Left ventricle myocardium inferior (tissue), 1 donor: ENCODE measurements at regions not wholly inside any gene's neighbourhood (a gene's known extent, or its start where the extent isn't known, plus 50 kb on each side); places are given as distances from the start of the nearest gene placed in this dataset.

Experiments used
- DNase-seq: peaks from one replicate; pipeline ENCODE4 v3.0.0-alpha.2; 2020
- H3K27ac ChIP-seq: fragments of 200-600 bp; replicated peaks from 2 replicates; pipeline ENCODE4 v1.8.0; 2021
- H3K27me3 ChIP-seq: fragments of 200-600 bp; 2 replicates; pipeline ENCODE4 v1.8.0; 2021; ENCODE audit warnings: low read depth
- H3K36me3 ChIP-seq: fragments of 200-600 bp; 2 replicates; pipeline ENCODE4 v1.8.0; 2021
- H3K4me1 ChIP-seq: fragments of 200-600 bp; 2 replicates; pipeline ENCODE4 v1.8.0; 2021
- H3K4me3 ChIP-seq: fragments of 200-600 bp; 2 replicates; pipeline ENCODE4 v1.8.0; 2021; ENCODE audit warnings: mild to moderate bottlenecking, moderate library complexity
- H3K9me3 ChIP-seq: fragments of 200-600 bp; replicated peaks from 2 replicates; pipeline ENCODE4 v1.8.0; 2021
- intact Hi-C: fragments of 100-400 bp; cut with micrococcal nuclease; formaldehyde crosslinking; loops from one replicate; pipeline ENCODE4 v1.11.0; 2022
- TF ChIP-seq, protein P1 (sequence below): fragments of 200-600 bp; IDR thresholded peaks from 2 replicates; pipeline ENCODE4 v1.8.0; 2021; ENCODE audit warnings: antibody characterized with exemption, mild to moderate bottlenecking, borderline replicate concordance
- donor health status: DM: no; HTN: yes; CAD: no; lungs with severe emphysema.

DNA sequence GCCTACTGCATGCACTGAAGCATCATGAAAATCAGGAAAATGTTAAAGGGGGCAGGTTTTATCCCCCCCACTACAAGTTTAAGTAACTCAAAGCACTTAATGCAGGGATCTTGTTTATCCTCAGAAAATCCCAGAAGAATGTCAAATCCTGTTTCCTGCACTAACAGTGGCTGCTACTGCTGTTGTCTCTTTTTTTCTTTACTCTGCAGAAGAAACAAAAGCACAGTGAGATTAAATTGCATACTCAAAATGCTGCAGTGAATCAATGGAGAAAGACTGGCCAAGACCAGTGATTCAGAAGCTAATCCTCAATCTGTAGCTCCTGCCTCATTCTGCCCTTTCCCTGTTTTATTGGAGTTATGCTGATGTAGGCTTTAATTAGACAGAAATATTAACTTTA is 332.3 kb upstream of the FIGN start:
- DNase-seq, result no peak
- Histone ChIP-seq H3K4me1 (no peaks in the 10 kb centered on the region), H3K36me3 (no peaks in the 10 kb centered on the region), H3K27ac (no peak overlapping the region), H3K9me3 (no peaks in the 10 kb centered on the region), H3K27me3 (no peaks in the 10 kb centered on the region), H3K4me3 (no peak overlapping the region)
- intact Hi-C loops, result loop anchor here (10.0 kb wide), 1 partner anchor 723 kb away; no protein-coding TSS in a partner anchor
- TF ChIP-seq, protein P1, sequence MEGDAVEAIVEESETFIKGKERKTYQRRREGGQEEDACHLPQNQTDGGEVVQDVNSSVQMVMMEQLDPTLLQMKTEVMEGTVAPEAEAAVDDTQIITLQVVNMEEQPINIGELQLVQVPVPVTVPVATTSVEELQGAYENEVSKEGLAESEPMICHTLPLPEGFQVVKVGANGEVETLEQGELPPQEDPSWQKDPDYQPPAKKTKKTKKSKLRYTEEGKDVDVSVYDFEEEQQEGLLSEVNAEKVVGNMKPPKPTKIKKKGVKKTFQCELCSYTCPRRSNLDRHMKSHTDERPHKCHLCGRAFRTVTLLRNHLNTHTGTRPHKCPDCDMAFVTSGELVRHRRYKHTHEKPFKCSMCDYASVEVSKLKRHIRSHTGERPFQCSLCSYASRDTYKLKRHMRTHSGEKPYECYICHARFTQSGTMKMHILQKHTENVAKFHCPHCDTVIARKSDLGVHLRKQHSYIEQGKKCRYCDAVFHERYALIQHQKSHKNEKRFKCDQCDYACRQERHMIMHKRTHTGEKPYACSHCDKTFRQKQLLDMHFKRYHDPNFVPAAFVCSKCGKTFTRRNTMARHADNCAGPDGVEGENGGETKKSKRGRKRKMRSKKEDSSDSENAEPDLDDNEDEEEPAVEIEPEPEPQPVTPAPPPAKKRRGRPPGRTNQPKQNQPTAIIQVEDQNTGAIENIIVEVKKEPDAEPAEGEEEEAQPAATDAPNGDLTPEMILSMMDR, result no peak

DNA sequence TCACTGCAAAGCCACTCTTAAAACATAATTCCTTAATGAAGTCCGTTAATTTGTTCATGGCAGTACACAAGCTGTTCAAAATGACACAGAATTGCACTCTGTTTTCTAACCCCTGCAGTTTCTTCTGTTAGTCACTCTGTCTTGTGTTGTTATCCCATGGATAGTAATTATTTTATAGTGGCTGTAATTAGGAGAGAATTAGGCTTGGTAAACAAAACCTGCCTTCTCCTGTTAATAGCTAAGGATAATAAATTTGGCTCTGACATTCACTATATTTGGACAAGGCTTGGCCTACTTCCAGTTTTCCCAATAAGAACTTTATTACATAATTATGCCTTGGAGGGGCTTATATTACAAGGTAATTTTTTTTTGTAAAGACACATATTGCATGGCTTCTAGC is 330.3 kb upstream of the FIGN start:
- Histone ChIP-seq H3K4me3 (no peak overlapping the region), H3K27me3 (no peaks in the 10 kb centered on the region), H3K4me1 (no peaks in the 10 kb centered on the region), H3K36me3 (no peaks in the 10 kb centered on the region), H3K9me3 (no peaks in the 10 kb centered on the region), H3K27ac (no peak overlapping the region)
- no peak for DNase-seq
- TF ChIP-seq, protein P1, result no peak
- intact Hi-C loops, result loop anchor here (10.0 kb wide), 1 partner anchor 721 kb away; no protein-coding TSS in a partner anchor

DNA sequence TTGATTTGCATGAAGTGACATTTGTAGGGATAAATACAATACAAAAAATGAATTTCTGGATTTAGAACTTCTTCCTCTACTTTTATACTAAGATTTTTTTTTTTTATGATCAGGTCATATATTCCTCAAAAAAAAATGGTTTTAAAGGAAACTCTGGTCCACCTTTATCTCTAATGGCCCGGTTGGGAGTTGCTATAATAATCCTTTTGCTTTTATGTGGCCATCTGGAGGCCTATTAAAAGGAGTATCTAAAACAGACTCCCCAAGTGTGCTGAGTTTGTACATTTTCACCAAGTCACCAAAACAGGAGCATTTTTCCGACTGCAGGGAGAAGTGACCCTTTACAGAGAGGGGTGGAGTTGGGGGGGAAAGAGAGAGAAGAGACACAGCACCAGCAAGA is 329.2 kb upstream of the FIGN start:
- Histone ChIP-seq H3K4me1 (no peaks in the 10 kb centered on the region), H3K36me3 (no peaks in the 10 kb centered on the region), H3K27ac (no peak overlapping the region), H3K9me3 (no peaks in the 10 kb centered on the region), H3K27me3 (no peaks in the 10 kb centered on the region), H3K4me3 (no peak overlapping the region)
- DNase-seq, result no peak
- TF ChIP-seq, protein P1, result no peak
- intact Hi-C loops, result loop anchor here (10.0 kb wide), 1 partner anchor 720 kb away; no protein-coding TSS in a partner anchor

DNA sequence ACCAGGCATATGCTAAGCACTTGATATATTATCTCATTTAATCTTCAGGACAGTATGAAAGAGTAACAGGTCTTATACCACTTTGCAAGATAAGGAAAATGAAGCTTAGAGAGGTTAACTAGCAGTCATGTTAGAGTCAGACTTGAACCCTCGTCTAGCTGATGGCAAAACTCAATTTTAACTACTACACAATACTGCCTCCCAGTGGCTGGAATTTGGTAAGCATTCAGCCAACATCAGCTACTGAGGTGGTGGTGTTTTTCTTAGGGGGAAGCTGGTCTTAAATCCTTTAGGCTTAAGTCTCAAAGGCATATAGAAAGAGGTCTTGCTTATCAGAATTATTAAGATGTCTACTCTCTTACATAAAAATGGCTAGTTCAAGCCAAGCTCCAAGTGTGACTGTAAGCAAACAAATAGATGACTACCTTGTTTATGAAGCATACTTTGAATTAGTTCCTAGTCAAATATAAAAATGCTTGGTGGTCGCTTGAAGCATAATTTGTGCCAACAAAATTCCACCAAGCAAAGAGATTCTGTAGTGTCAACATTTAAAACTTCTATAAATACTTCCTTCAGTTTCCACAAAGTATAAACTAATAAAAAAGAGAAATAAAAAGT is 325.4 kb upstream of the FIGN start:
- Histone ChIP-seq H3K9me3 (no peaks in the 10 kb centered on the region), H3K27ac (no peak overlapping the region), H3K36me3 (no peaks in the 10 kb centered on the region), H3K27me3 (no peaks in the 10 kb centered on the region), H3K4me1 (no peaks in the 10 kb centered on the region), H3K4me3 (no peak overlapping the region)
- no peak for DNase-seq
- TF ChIP-seq, protein P1, result peak; percentile 68
- intact Hi-C loops, result loop anchor here (10.0 kb wide), 1 partner anchor 716 kb away; no protein-coding TSS in a partner anchor

DNA sequence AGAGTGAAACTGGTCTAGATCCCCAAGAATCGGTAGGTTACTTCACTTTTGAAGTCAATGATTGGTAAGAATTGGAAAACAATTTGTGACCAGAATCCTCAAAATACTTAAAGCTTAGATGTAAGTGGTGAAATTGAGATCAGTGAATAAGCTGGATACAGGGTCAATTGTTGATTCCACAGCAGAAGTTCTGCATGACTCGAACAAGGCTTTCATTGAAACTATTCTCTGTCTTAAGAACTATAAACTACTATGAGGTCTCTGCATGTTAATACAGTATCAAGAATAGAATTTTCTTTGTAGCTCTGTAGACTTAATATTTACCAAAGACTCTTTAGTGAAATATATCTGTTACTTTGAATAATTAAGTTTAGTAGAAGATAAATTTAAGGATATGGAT is 324.2 kb upstream of the FIGN start:
- no peaks in the 10 kb centered on the region for H3K36me3 ChIP-seq
- no peak overlapping the region for H3K4me3 ChIP-seq
- H3K4me1 ChIP-seq, result no peaks in the 10 kb centered on the region
- H3K27ac ChIP-seq, result no peak overlapping the region
- TF ChIP-seq, protein P1, result no peak
- no peaks in the 10 kb centered on the region for H3K9me3 ChIP-seq
- DNase-seq, result no peak
- no peaks in the 10 kb centered on the region for H3K27me3 ChIP-seq
- intact Hi-C loops, result loop anchor here (10.0 kb wide), 1 partner anchor 715 kb away; no protein-coding TSS in a partner anchor
